Erythroblast (primary cell): ENCODE measurements at regions not wholly inside any gene's neighbourhood (a gene's known extent, or its start where the extent isn't known, plus 50 kb on each side); places are given as distances from the start of the nearest gene placed in this dataset.

Source experiments
- GATA1 ChIP-seq: IDR thresholded peaks from 2 replicates; pipeline ENCODE4 v1.6.1; 2011; ENCODE audit warnings: low read depth, mild to moderate bottlenecking, control low read depth, low read length, moderate library complexity
- POLR2A ChIP-seq: IDR thresholded peaks from 2 replicates; pipeline ENCODE4 v1.6.1; 2011; ENCODE audit warnings: mild to moderate bottlenecking, low read length

GRCh38 chr13:44281252-44282000 is 92.2 kb upstream of the SERP2 start:
- TF ChIP-seq POLR2A (no peak), GATA1 (no peak)
